GM23338 (cell line): ENCODE measurements at regions not wholly inside any gene's neighbourhood (a gene's known extent, or its start where the extent isn't known, plus 50 kb on each side); places are given as distances from the start of the nearest gene placed in this dataset.

Source experiments
- ATAC-seq: fragments of 200-7000 bp; cut with Tn5 transposase; 3 replicates; pipeline ENCODE4 v1.9.1; 2020
- DNase-seq: peaks from one replicate; pipeline ENCODE4 v3.0.0-alpha.2; 2015; ENCODE audit warnings: low spot score
- H2AFZ ChIP-seq: fragments of 200-600 bp; sonication (generic); 2 replicates; pipeline ENCODE4 v1.8.0; 2016; ENCODE audit warnings: antibody characterized with exemption, mild to moderate bottlenecking, moderate library complexity
- H3F3A ChIP-seq: fragments of 200-600 bp; sonication (generic); replicated peaks from 2 replicates; pipeline ENCODE4 v1.8.0; 2017; ENCODE audit warnings: antibody characterized with exemption, mixed run types, low read depth
- H3K27ac ChIP-seq: fragments of 200-600 bp; sonication (generic); 2 replicates; pipeline ENCODE4 v1.6.1; 2016; ENCODE audit warnings: low read depth
- H3K27me3 ChIP-seq: fragments of 200-600 bp; sonication (generic); 2 replicates; pipeline ENCODE4 v1.8.0; 2016; ENCODE audit warnings: mild to moderate bottlenecking, mixed run types, moderate library complexity; ENCODE audit not compliant: insufficient read depth
- H3K36me3 ChIP-seq: fragments of 200-600 bp; sonication (generic); 2 replicates; pipeline ENCODE4 v1.8.0; 2016; ENCODE audit warnings: mild to moderate bottlenecking; ENCODE audit not compliant: insufficient read depth
- H3K4me1 ChIP-seq: fragments of 200-600 bp; sonication (generic); 2 replicates; pipeline ENCODE4 v1.8.0; 2016; ENCODE audit warnings: mild to moderate bottlenecking, moderate library complexity; ENCODE audit not compliant: insufficient read depth
- H3K4me2 ChIP-seq: fragments of 200-600 bp; sonication (generic); 2 replicates; pipeline ENCODE4 v1.7.1; 2017; ENCODE audit warnings: mixed run types
- H3K4me3 ChIP-seq: fragments of 200-600 bp; sonication (generic); 2 replicates; pipeline ENCODE4 v1.6.1; 2016; ENCODE audit warnings: mixed run types
- H3K79me2 ChIP-seq: fragments of 200-600 bp; sonication (generic); replicated peaks from 2 replicates; pipeline ENCODE4 v1.8.0; 2017; ENCODE audit warnings: mild to moderate bottlenecking; ENCODE audit not compliant: insufficient read depth
- H3K9me2 ChIP-seq: fragments of 200-600 bp; sonication (generic); 2 replicates; pipeline ENCODE4 v1.8.0; 2017; ENCODE audit not compliant: insufficient read depth
- H4K20me1 ChIP-seq: fragments of 200-600 bp; sonication (generic); replicated peaks from 2 replicates; pipeline ENCODE4 v1.8.0; 2017; ENCODE audit warnings: mild to moderate bottlenecking; ENCODE audit not compliant: insufficient read depth
- H3K27ac Mint-ChIP-seq: 2 replicates; pipeline ENCODE4 v1.8.0; 2020; ENCODE audit warnings: inconsistent platforms, mild to moderate bottlenecking, moderate library complexity, mixed read lengths
- H3K27me3 Mint-ChIP-seq: 3 replicates; pipeline ENCODE4 v1.8.0; 2022; ENCODE audit warnings: low read depth, mild to moderate bottlenecking, moderate library complexity, mixed read lengths, inconsistent platforms; ENCODE audit not compliant: insufficient read depth, poor library complexity
- H3K36me3 Mint-ChIP-seq: 3 replicates; pipeline ENCODE4 v1.8.0; 2021; ENCODE audit warnings: low read depth, mild to moderate bottlenecking, inconsistent platforms, moderate library complexity, mixed read lengths
- H3K4me1 Mint-ChIP-seq: 3 replicates; pipeline ENCODE4 v1.8.0; 2020; ENCODE audit warnings: mild to moderate bottlenecking, inconsistent platforms, mixed read lengths
- H3K4me3 Mint-ChIP-seq: 3 replicates; pipeline ENCODE4 v1.8.0; 2021; ENCODE audit warnings: moderate library complexity, mild to moderate bottlenecking, inconsistent platforms, mixed read lengths
- H3K9me3 Mint-ChIP-seq: 3 replicates; pipeline ENCODE4 v1.8.0; 2020; ENCODE audit warnings: moderate library complexity, mild to moderate bottlenecking, inconsistent platforms, mixed read lengths
- EZH2phosphoT487 ChIP-seq: fragments of 200-600 bp; sonication (generic); IDR thresholded peaks from one replicate; pipeline ENCODE4 v1.8.1; 2018; ENCODE audit warnings: antibody characterized with exemption; ENCODE audit not compliant: unreplicated experiment
- TF ChIP-seq, protein P1 (sequence below), 2 experiments: fragments of 200-600 bp in 1 of 2; sonication (generic) in 1 of 2; conservative IDR thresholded peaks; 2 replicates each; pipeline versions ENCODE4 v1.5.1 to v1.6.1; 2016 to 2017; ENCODE audit warnings: antibody characterized with exemption in 2 of 2, low read depth in 2 of 2, mild to moderate bottlenecking in 2 of 2, moderate library complexity in 1 of 2
- TF ChIP-seq, protein P2 (sequence below): fragments of 250-450 bp; sonication (Bioruptor Pico); IDR thresholded peaks from 2 replicates; pipeline ENCODE4 v1.5.0; 2020; ENCODE audit warnings: mild to moderate bottlenecking, moderate library complexity

DNA sequence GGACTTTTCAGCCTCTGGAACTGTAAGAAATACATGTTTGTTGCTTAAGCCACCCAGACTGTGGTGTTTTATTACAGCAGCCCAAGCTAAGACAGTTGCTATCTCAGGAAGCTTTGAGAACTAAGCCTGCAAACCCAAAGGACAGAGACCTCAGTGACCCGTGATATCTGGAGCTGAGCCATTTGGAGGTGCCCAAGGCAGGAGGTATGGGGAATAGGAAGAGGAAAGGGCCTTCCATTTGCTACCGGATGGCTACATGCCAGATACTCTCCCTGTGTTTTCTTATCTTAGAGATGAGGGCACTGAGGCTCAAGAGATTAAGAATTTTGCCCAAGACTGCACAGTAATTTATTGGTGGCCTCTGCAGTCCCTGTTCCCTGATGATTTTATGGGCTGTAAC is 622.1 kb upstream of the CDH5 start:
- Histone ChIP-seq H3K4me3 (no peak overlapping the region), H3K4me2 (no peak overlapping the region), H3K9me2 (peaks cover 11% of the 10 kb centered on the region), H3K4me1 (no peaks in the 10 kb centered on the region), H3K36me3 (no peaks in the 10 kb centered on the region), H3K79me2 (no peaks in the 10 kb centered on the region), H3K27me3 (no peaks in the 10 kb centered on the region), H2AFZ (no peak overlapping the region), H4K20me1 (no peaks in the 10 kb centered on the region), H3K27ac (no peak overlapping the region), H3F3A (no peaks in the 10 kb centered on the region)
- peaks cover 6% of the 10 kb centered on the region for H3K4me1 Mint-ChIP-seq
- DNase-seq: no peak
- TF ChIP-seq EZH2phosphoT487: no peak
- no peaks in the 10 kb centered on the region for H3K36me3 Mint-ChIP-seq
- no peak overlapping the region for H3K4me3 Mint-ChIP-seq
- no peaks in the 10 kb centered on the region for H3K9me3 Mint-ChIP-seq
- H3K27ac Mint-ChIP-seq: no peak overlapping the region
- H3K27me3 Mint-ChIP-seq: no peaks in the 10 kb centered on the region
- ATAC-seq: no peak

DNA sequence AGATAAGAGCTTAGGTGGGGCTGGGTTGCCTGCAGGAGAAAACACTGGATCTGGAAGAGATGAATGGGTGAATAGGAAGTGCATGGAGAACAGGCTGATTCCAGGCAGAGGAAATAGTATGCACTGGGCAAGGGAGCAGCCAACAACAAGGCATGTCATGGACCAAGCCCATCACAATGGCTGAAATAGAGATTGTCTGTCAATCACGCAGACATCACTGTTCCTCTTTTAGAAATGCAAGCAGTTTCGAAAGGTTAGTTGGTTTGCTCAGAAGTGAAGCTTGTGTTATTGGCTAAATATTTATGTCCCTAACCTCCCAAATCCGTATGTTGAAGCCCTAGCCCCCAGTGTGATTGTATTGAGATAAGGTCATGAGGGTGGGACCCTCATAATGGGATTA is 621.7 kb upstream of the CDH11 start:
- no peaks in the 10 kb centered on the region for H3K27me3 ChIP-seq
- TF ChIP-seq, protein P1, sequence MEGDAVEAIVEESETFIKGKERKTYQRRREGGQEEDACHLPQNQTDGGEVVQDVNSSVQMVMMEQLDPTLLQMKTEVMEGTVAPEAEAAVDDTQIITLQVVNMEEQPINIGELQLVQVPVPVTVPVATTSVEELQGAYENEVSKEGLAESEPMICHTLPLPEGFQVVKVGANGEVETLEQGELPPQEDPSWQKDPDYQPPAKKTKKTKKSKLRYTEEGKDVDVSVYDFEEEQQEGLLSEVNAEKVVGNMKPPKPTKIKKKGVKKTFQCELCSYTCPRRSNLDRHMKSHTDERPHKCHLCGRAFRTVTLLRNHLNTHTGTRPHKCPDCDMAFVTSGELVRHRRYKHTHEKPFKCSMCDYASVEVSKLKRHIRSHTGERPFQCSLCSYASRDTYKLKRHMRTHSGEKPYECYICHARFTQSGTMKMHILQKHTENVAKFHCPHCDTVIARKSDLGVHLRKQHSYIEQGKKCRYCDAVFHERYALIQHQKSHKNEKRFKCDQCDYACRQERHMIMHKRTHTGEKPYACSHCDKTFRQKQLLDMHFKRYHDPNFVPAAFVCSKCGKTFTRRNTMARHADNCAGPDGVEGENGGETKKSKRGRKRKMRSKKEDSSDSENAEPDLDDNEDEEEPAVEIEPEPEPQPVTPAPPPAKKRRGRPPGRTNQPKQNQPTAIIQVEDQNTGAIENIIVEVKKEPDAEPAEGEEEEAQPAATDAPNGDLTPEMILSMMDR (conservative IDR thresholded peaks at IDR 0.05; ENCODE audit: low read depth in 2 of 2): no peak
- TF ChIP-seq, protein P2, sequence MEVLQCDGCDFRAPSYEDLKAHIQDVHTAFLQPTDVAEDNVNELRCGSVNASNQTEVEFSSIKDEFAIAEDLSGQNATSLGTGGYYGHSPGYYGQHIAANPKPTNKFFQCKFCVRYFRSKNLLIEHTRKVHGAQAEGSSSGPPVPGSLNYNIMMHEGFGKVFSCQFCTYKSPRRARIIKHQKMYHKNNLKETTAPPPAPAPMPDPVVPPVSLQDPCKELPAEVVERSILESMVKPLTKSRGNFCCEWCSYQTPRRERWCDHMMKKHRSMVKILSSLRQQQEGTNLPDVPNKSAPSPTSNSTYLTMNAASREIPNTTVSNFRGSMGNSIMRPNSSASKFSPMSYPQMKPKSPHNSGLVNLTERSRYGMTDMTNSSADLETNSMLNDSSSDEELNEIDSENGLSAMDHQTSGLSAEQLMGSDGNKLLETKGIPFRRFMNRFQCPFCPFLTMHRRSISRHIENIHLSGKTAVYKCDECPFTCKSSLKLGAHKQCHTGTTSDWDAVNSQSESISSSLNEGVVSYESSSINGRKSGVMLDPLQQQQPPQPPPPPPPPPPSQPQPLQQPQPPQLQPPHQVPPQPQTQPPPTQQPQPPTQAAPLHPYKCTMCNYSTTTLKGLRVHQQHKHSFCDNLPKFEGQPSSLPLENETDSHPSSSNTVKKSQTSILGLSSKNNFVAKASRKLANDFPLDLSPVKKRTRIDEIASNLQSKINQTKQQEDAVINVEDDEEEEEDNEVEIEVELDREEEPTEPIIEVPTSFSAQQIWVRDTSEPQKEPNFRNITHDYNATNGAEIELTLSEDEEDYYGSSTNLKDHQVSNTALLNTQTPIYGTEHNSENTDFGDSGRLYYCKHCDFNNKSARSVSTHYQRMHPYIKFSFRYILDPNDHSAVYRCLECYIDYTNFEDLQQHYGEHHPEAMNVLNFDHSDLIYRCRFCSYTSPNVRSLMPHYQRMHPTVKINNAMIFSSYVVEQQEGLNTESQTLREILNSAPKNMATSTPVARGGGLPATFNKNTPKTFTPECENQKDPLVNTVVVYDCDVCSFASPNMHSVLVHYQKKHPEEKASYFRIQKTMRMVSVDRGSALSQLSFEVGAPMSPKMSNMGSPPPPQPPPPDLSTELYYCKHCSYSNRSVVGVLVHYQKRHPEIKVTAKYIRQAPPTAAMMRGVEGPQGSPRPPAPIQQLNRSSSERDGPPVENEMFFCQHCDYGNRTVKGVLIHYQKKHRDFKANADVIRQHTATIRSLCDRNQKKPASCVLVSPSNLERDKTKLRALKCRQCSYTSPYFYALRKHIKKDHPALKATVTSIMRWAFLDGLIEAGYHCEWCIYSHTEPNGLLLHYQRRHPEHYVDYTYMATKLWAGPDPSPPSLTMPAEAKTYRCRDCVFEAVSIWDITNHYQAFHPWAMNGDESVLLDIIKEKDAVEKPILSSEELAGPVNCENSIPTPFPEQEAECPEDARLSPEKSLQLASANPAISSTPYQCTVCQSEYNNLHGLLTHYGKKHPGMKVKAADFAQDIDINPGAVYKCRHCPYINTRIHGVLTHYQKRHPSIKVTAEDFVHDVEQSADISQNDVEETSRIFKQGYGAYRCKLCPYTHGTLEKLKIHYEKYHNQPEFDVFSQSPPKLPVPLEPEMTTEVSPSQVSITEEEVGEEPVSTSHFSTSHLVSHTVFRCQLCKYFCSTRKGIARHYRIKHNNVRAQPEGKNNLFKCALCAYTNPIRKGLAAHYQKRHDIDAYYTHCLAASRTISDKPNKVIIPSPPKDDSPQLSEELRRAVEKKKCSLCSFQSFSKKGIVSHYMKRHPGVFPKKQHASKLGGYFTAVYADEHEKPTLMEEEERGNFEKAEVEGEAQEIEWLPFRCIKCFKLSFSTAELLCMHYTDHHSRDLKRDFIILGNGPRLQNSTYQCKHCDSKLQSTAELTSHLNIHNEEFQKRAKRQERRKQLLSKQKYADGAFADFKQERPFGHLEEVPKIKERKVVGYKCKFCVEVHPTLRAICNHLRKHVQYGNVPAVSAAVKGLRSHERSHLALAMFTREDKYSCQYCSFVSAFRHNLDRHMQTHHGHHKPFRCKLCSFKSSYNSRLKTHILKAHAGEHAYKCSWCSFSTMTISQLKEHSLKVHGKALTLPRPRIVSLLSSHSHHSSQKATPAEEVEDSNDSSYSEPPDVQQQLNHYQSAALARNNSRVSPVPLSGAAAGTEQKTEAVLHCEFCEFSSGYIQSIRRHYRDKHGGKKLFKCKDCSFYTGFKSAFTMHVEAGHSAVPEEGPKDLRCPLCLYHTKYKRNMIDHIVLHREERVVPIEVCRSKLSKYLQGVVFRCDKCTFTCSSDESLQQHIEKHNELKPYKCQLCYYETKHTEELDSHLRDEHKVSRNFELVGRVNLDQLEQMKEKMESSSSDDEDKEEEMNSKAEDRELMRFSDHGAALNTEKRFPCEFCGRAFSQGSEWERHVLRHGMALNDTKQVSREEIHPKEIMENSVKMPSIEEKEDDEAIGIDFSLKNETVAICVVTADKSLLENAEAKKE (CRISPR knock-in tag): no peak
- H3K4me2 ChIP-seq: no peak overlapping the region
- no peaks in the 10 kb centered on the region for H3K4me1 ChIP-seq
- DNase-seq (no peak), ATAC-seq (no peak)
- no peaks in the 10 kb centered on the region for H3K27me3 Mint-ChIP-seq
- H3K4me3 ChIP-seq: no peak overlapping the region
- no peaks in the 10 kb centered on the region for H4K20me1 ChIP-seq
- no peak overlapping the region for H3K4me3 Mint-ChIP-seq
- no peaks in the 10 kb centered on the region for H3K36me3 Mint-ChIP-seq
- no peaks in the 10 kb centered on the region for H3K36me3 ChIP-seq
- no peaks in the 10 kb centered on the region for H3F3A ChIP-seq
- H3K9me2 ChIP-seq: peaks cover 16% of the 10 kb centered on the region
- no peak overlapping the region for H3K27ac Mint-ChIP-seq
- H3K9me3 Mint-ChIP-seq: no peaks in the 10 kb centered on the region
- H3K4me1 Mint-ChIP-seq: no peaks in the 10 kb centered on the region
- no peaks in the 10 kb centered on the region for H3K79me2 ChIP-seq
- H3K27ac ChIP-seq: no peak overlapping the region
- no peak overlapping the region for H2AFZ ChIP-seq
